ENCODE measurements at regions not wholly inside any gene's neighbourhood (a gene's known extent, or its start where the extent isn't known, plus 50 kb on each side); places are given as distances from the start of the nearest gene placed in this dataset.

GRCh38 chr15:35929740-35930444, 383.9 kb upstream of the DPH6 start:
- TF ChIP-seq ZNF24 (IDR thresholded peaks at IDR 0.05) (no peak), JUNB (CRISPR knock-in tag; IDR thresholded peaks at IDR 0.05; ENCODE audit: borderline replicate concordance) (no peak), POLR2A (IDR thresholded peaks at IDR 0.05; ENCODE audit: insufficient read depth in 1 of 2, low read depth in 2 of 2, low read length in 2 of 2) (no peak), MAFK (conservative IDR thresholded peaks at IDR 0.05 in 1 of 2, IDR thresholded peaks at IDR 0.05 in 1 of 2; ENCODE audit: low read length in 2 of 2) (no peak), ZNF274 (CRISPR knock-in tag; IDR thresholded peaks at IDR 0.05) (no peak), TARDBP (CRISPR knock-in tag; IDR thresholded peaks at IDR 0.05) (no peak), ZZZ3 (CRISPR knock-in tag; IDR thresholded peaks at IDR 0.05; ENCODE audit: borderline replicate concordance) (no peak)

Data from HepG2 (cell line).